Pancreas (tissue), 10 donors: ENCODE measurements at regions not wholly inside any gene's neighbourhood (a gene's known extent, or its start where the extent isn't known, plus 50 kb on each side); places are given as distances from the start of the nearest gene placed in this dataset.

Source experiments
- ATAC-seq, 4 donors: fragments of 200-7000 bp; cut with Tn5 transposase; one replicate each; pipeline versions ENCODE4 v1.8.0 to v1.9.1; 2020; ENCODE audit warnings: mild to moderate bottlenecking in 4 of 4, moderate library complexity in 4 of 4
- DNase-seq, 6 donors: peaks; one replicate each; pipeline ENCODE4 v3.0.0-alpha.2; 2020
- FAIRE-seq: peaks from 2 replicates; lab custom pipeline; 2012; peaks lifted over from hg19 to GRCh38; lab: Jason Lieb, UNC
- H3K27ac ChIP-seq, 4 donors: fragments of 200-600 bp; sonication (generic); 1 replicate in 3 of 4; 2 replicates in 1 of 4; pipeline versions ENCODE4 v1.5.0 to v1.8.0; 2020
- H3K27me3 ChIP-seq, 4 donors: fragments of 200-600 bp; one replicate each; pipeline ENCODE4 v1.8.0; 2021
- H3K36me3 ChIP-seq, 3 donors: fragments of 200-600 bp; sonication (generic) in 1 of 3; one replicate each; pipeline versions ENCODE4 v1.5.0 to v1.8.0; 2020 to 2021
- H3K4me1 ChIP-seq, 3 donors: fragments of 200-600 bp; one replicate each; pipeline ENCODE4 v1.8.0; 2021
- H3K4me3 ChIP-seq, 4 donors: fragments of 200-600 bp; sonication (generic) in 2 of 4; one replicate each; pipeline versions ENCODE4 v1.5.0 to v1.8.0; 2020 to 2021
- H3K9me3 ChIP-seq, 4 donors: fragments of 200-600 bp; one replicate each; pipeline ENCODE4 v1.8.0; 2021
- WGBS, 2 donors: extraction: QIAGEN DNeasy Blood & Tissue Kit; methylation state at CpG; one replicate each; pipeline ENCODE4 v1.1.7; 2013; 5-methylcytosine and 5-hydroxymethylcytosine counted together
- intact Hi-C, 3 donors: fragments of 100-400 bp; cut with DNase I; formaldehyde crosslinking; loops; one replicate each; pipeline versions ENCODE4 v1.11.1 to v1.14.2; 2022
- TF ChIP-seq, protein P1 (sequence below), 4 donors: fragments of 200-600 bp; sonication (generic) in 3 of 4; IDR thresholded peaks; one replicate each; pipeline versions ENCODE4 v1.5.0 to v1.8.0; 2021; ENCODE audit warnings: antibody characterized with exemption in 4 of 4
- donor health status: healthy with polysubstance abuse.
- donor health status: DM: no; HTN: no; CAD: no; lungs with moderate emphysema.
- donor health status: DM: no; HTN: no; CAD: no.
- donor health status: control.
- donor health status: control.
- donor health status: Bipolar disorder and iron deficiency.
- donor health status: DM: yes; HTN: yes; CAD: no.
- donor health status: DM: no; HTN: no; CAD: no.
- donor health status: DM: no; HTN: no; CAD: no.
- donor health status: DM: yes; HTN: yes; CAD: no.

- no peaks in the 10 kb centered on the region for H3K9me3 ChIP-seq
- no peak for FAIRE-seq
- no peak overlapping the region for H3K27ac ChIP-seq
- no peak for DNase-seq
- H3K4me3 ChIP-seq, result no peak overlapping the region
- TF ChIP-seq, protein P1, sequence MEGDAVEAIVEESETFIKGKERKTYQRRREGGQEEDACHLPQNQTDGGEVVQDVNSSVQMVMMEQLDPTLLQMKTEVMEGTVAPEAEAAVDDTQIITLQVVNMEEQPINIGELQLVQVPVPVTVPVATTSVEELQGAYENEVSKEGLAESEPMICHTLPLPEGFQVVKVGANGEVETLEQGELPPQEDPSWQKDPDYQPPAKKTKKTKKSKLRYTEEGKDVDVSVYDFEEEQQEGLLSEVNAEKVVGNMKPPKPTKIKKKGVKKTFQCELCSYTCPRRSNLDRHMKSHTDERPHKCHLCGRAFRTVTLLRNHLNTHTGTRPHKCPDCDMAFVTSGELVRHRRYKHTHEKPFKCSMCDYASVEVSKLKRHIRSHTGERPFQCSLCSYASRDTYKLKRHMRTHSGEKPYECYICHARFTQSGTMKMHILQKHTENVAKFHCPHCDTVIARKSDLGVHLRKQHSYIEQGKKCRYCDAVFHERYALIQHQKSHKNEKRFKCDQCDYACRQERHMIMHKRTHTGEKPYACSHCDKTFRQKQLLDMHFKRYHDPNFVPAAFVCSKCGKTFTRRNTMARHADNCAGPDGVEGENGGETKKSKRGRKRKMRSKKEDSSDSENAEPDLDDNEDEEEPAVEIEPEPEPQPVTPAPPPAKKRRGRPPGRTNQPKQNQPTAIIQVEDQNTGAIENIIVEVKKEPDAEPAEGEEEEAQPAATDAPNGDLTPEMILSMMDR (IDR thresholded peaks at IDR 0.05), result no peak
- H3K4me1 ChIP-seq, result no peaks in the 10 kb centered on the region
- ATAC-seq, result no peak
- no peaks in the 10 kb centered on the region for H3K36me3 ChIP-seq
- intact Hi-C loops, result no loop called here
- WGBS, 2 donors, result 43 to 45% methylated on average over 1 of the region's 1 CpG
- H3K27me3 ChIP-seq, result no peaks in the 10 kb centered on the region
Observed at GRCh38 chr5:105762728-105763127, 1908.0 kb downstream of the EFNA5 start.

DNA sequence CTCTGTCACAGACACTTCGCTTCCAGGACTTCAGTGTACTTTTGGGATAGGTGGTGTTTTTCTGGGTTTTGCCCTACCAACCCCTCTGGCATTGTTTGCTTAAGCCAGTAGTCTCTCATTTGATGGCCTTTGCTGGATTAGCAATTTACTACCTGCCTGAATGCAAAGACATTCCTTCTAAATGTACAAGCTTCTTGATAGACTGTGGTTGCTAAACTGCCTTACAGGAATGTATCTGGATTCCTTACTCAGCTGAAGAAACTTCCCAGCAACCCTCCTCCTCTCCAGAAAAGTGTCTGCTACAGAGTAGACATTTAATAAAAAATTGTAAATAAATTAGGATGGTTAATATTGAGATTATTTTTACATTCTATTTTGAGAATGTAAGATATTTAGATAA lies 1916.7 kb downstream of the EFNA5 start:
- H3K27me3 ChIP-seq, result no peaks in the 10 kb centered on the region
- no peak for ATAC-seq
- no peaks in the 10 kb centered on the region for H3K36me3 ChIP-seq
- DNase-seq, result no peak
- FAIRE-seq, result no peak
- no peaks in the 10 kb centered on the region for H3K4me1 ChIP-seq
- no peak overlapping the region for H3K27ac ChIP-seq
- TF ChIP-seq, protein P1 (IDR thresholded peaks at IDR 0.05), result no peak
- intact Hi-C loops, result no loop called here
- 81 to 87% methylated on average over 1 of the region's 1 CpG for WGBS, 2 donors
- no peak overlapping the region for H3K4me3 ChIP-seq
- H3K9me3 ChIP-seq, result no peaks in the 10 kb centered on the region

DNA sequence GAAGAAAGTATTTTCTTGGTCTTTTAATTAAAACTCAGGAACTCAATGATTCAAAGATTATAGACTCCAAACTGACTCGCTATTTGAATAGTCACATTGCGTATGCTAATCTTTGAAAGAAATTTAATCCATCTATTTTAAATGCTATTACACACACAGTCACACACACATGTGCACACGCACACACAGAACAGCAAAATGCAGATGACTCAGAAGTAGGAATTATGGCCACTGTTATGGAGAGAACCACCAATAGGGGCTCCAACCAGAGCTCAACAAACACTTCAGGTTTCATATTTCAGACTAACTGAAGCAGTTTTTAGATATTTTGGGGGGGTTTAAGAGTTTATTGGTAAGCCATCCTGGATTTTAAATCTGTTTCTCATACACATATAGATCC lies 1917.9 kb downstream of the EFNA5 start:
- DNase-seq (no peak), FAIRE-seq (no peak), ATAC-seq (no peak)
- no peak overlapping the region for H3K27ac ChIP-seq
- TF ChIP-seq, protein P1 (IDR thresholded peaks at IDR 0.05), result no peak
- H3K27me3 ChIP-seq, result no peaks in the 10 kb centered on the region
- H3K9me3 ChIP-seq, result no peaks in the 10 kb centered on the region
- 81 to 91% methylated on average over 3 of the region's 3 CpGs for WGBS, 2 donors
- no peak overlapping the region for H3K4me3 ChIP-seq
- no peaks in the 10 kb centered on the region for H3K36me3 ChIP-seq
- no peaks in the 10 kb centered on the region for H3K4me1 ChIP-seq
- intact Hi-C loops, result no loop called here

GRCh38 chr5:105751908-105752307 lies 1918.8 kb downstream of the EFNA5 start:
- FAIRE-seq (no peak), DNase-seq (no peak), ATAC-seq (no peak)
- TF ChIP-seq, protein P1 (IDR thresholded peaks at IDR 0.05), result no peak
- no peaks in the 10 kb centered on the region for H3K9me3 ChIP-seq
- H3K27ac ChIP-seq, result no peak overlapping the region
- no peaks in the 10 kb centered on the region for H3K4me1 ChIP-seq
- no peaks in the 10 kb centered on the region for H3K27me3 ChIP-seq
- no peaks in the 10 kb centered on the region for H3K36me3 ChIP-seq
- no peak overlapping the region for H3K4me3 ChIP-seq
- intact Hi-C loops, result no loop called here

GRCh38 chr5:105745111-105745510 lies 1925.6 kb downstream of the EFNA5 start:
- no peak for ATAC-seq
- Histone ChIP-seq H3K4me3 (no peak overlapping the region), H3K4me1 (no peaks in the 10 kb centered on the region), H3K27ac (no peak overlapping the region), H3K27me3 (no peaks in the 10 kb centered on the region), H3K9me3 (no peaks in the 10 kb centered on the region), H3K36me3 (no peaks in the 10 kb centered on the region)
- FAIRE-seq, result no peak
- no peak for DNase-seq
- intact Hi-C loops, result no loop called here
- TF ChIP-seq, protein P1 (IDR thresholded peaks at IDR 0.05), result no peak
